HG03064 (cell line): ENCODE measurements at regions not wholly inside any gene's neighbourhood (a gene's known extent, or its start where the extent isn't known, plus 50 kb on each side); places are given as distances from the start of the nearest gene placed in this dataset.

Experiments
- ATAC-seq: cut with Tn5 transposase; IDR thresholded peaks from one replicate; pipeline ENCODE4 v1.9.1; 2021; ENCODE audit warnings: low read depth; ENCODE audit not compliant: unreplicated experiment

DNA sequence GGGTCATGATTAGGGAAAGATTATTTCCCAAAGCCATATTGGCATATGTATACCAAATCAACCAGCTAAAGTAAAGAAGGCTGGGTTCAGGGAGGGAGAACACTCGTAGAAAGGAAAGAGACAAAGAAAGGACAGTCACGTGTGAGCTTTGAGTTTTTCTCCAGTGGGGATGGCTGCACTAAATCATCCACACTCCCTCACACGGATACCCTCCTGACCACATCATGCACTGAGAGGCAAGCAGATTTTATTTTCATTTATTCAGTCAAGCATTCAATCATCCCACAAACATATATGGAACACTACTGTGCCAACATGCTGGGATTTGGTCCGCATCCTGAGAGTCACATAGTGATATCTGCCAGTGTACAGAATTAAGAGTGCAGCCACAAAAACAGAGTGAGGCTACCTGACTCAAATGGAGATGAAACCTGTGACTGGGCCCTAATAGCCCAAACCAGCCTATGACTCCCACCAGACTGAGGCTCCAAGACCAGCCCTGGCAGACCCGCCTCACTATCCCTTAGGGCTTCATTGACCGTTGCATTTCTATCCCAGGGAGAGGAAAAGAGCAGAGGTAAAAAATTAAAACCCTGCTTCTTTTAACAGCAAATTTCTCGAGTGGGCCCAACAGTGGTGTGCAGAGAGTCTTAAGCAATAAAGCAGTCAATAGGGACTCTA, 155.9 kb downstream of the BARHL2 start:
- ATAC-seq = no peak

DNA sequence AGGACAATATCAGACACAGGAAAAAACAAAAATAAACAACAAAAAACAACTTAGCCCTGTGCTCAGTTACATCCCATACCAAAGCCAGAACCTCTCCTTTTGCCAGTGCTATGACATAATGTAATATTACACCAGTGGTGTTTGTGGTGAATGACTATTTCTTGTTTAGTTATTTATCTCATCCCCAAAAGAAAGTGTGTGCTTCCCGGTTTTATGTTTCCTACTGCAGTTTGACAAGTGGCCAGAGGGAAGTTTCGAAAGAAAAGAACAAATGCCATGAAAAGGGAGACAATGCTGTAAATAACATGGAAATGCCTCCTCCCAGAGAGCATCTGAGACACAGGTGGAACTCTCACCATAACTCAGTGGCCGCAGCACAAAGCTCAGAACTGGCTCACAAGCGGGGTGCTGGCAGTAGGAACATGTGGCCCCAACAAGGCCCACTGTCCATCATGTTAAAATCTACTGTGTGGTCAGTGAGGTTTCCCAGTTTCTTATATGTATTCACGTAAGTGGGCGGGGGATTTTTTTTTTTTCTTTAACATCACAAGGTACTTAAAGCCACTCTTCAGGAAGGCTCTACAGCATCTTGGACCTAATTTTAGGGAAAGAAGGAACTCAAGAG, 158.2 kb downstream of the BARHL2 start:
- no peak for ATAC-seq

DNA sequence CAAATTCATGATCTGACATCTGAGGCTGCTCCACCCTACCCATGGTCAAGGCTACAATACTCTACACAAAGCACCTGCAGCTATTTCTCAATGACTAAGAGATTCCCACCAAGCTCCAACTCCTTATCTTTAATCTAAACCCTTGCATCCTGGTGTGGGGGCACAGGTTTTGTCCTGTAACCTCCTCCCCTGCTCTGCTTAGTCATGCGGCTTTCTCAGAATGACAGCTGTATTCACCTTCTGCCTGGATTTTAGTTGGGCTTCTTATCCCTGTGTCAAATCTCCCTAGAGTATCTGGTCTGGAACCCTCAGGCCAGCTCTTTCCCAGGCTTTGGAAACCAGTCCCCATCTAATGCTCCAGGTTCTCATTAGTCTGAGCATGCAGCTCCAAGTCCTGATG, 159.0 kb downstream of the BARHL2 start:
- ATAC-seq = no peak

DNA sequence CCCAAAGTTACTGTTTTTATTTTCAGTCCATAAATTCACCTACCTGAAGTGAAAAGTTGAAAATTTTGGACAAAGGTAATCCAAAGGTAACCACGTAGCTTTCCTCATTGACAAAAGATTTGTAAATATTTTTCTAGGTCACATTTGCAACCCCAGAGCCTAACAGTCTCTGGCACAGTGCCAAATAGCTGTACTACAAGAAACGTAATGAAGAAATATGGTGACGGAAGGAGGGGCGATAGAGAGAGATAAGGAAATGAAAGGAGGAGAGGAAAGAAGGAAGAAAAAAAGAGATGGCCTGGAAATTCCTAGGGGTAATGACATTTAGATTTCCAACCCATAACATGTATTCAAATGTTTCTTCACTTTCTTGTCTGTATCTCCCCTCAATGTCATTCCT, 159.4 kb downstream of the BARHL2 start:
- ATAC-seq = no peak

DNA sequence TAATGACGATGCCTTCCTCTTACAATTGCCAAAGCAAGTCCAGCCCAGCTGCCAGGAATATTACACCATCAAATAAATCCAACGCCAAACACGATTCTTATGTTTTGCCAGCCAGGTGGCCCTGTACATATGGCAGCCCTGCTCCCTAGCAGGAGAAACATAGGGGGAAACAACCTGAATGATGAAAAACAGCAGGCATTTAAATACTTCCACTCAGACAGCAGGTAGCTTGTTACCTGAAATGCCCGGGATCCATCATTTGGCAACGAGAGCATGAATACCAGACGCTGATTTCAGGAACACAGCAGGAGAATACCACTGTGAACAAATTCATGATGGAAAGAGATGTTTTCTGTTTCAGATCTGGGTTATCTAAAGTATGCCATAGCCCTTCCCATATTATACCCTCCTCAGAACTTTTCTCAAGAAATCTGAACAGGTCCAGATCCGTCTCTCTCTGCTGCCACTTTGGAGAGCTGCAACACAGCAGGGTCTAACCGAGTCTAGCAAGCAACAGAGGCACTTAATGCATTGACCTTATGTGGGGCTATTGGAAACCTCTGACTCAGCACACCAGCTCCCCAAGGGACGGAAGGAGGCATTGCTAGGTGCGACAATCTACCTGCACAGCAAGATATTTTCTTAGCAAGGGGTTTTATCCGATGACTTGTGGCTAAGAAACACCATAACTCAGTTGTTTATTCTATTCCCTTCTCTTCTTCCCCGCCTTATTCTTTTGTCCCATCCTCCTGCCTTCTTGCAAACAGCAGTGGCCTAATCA, 166.3 kb downstream of the BARHL2 start:
- ATAC-seq = no peak

DNA sequence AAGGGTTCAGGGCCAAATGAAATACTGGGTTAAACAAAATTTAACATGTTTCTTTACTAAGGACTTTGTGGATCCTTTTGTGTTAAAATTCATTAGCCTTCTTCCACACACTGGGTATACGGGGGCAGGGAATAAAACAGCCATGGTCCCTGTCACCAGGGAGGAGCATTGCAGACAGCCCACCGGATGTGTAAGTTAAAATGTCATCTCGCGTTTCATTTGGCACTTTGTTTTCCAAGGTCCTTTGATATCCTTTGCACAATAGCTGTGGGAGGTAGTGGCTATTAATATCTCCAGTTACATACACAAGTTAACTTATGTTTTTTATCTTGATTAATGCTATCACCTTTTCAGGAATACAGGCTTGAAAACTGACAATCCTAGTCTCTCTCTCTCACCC, 172.7 kb downstream of the BARHL2 start:
- no peak for ATAC-seq

DNA sequence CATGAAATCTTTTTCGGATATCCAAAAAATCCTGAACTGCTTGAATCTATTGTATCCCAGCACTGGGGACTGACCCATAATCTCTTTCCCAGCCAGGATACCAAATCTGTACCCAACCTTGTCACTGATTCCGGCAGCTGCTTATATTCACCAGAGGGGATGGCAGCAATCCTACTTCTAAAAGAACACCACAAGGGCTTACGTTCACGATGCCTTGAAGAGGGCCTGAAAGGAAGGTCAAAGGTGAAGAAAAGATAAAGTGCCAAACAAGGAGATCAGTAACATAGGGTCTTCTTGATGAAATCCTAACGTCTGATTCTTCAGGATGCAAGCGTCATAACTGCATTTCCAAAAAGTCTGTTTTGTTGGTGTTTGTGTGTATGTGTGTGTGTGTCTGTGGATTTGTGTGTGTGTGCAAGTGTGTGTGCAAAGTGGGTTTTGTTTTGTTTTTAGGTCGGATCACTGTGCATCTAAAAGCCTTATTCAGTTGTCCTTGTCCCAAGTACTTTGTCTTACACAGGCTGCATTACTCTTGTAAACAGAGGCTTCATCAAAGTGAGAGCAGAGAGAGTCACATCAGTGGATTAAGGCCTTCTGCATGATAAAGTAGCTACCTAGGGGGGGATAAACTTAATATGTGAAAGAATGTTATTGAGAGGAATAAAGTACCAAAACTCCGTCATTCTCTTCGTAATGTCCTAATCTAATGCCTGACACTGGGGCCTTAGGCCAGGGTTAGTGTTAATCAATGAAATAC, 179.3 kb downstream of the BARHL2 start:
- ATAC-seq = no peak

DNA sequence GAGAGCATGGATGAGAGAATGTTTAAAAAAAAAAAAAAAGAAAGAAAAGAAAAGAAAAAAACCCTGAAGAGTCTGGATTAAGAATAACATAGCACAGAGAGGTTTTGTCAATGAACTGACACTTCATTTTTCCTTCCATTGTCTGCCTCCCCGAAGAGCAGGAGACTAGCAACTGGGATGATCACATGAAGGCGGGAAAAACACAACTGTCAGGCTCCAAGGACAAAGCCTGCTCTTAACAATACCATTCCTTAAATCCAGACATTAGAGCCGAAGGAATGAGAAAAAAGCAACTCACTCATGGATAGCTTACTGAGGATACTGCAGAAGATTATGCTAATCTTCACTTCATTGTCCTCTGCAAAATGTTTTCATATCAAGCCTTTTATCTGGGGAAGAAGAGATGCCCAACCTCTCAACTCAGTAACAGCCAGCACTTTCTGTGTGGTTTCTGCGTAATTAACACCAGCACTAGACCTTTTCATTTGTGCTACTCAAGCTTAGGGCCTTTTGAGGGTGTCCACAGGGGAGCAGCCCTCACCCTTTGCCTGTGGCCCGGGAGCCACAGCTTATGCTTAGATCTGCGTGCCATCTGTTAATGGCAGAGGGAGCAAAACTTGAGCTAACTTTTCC, 182.3 kb downstream of the BARHL2 start:
- ATAC-seq = no peak

DNA sequence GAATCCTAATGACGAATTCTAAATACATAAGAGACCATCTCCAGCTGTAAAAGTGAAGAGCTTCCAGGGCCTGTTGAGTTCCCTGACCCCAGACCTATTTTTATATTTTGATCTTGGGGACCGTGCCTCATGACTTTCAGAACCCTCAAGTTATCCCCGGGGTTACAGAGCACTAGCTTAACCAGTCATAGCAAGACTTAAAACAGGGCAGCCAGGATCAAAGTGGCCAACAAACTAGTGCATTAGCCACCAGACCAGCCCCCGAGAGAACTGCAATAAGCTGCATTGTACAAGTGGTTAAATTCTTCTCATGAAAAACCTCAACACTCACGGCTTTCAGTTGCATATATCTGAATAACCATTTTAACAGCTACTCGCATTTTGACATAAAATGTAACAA, 183.0 kb downstream of the BARHL2 start:
- ATAC-seq = no peak

DNA sequence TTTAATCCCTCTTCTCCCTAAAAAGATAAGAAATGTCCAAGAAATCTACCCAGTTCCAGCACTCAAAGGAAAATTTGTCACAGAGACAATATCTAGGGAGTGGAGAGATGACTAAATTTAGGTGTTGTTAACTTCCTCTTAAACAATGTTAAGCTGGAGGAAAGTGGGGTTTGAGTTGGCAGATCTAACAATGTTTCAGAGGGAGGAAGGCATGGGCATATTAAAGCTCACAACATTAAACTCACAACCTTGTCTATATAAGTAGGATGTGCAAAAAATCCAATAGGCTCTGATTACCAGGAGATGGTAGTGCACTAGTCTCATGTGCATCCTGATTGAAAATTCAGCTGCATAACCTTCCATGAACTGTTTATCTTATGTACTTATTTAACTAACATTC, 190.1 kb downstream of the BARHL2 start:
- ATAC-seq = no peak

DNA sequence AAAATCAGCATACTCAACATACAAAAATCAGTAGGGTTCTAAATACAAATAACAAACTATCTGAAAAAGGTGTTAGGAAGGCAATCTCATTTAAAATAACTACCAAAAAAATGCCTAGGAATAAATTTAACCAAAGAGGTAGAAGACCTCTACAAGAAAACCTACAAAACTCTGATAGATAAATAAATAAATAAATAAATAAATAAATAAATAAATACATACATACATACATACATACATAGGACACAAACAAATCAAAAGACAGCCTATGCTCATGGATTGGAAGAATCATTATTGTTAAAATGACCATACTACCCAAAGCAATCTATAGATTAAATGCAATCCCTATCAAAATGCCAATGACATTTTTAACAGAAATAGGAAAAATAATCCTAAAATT, 194.7 kb downstream of the BARHL2 start:
- no peak for ATAC-seq

DNA sequence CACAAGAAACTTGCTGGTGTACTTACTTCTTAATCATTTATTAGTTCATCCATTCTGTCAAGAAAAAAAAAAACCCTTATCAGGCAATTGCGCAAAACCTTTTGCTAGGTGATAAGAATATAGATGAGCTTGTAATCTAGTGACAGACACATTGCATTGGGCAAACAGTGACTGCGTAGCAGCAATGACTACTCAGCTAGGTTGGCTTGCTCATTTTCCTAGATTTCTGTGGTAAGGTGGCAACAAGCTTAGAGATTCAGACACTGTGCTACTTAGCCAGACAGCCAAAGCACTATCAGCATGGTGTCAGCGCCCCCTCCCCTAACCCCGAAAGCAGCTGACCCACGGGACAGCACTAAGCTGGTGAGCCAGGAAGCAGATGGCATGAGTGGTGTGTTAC, 203.1 kb downstream of the BARHL2 start:
- no peak for ATAC-seq

DNA sequence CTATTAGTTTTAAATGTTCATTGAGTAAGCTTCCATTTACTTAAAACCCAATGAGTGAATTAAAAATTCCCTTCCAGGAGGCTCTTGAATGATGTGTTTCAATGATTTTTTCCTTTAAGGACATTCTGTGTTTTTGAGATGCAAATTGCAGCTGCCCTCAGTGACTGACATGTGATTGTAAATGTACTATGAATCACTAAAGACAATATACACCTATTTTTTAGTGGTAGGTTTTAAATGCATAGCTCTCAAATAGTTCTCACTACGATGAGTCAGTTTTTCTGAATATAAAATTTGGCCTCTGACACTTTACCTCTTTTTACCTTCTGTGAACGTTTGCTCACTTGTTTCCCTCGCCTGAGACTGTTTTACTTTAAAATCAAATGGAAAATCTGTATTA, 204.7 kb downstream of the BARHL2 start:
- ATAC-seq = no peak

DNA sequence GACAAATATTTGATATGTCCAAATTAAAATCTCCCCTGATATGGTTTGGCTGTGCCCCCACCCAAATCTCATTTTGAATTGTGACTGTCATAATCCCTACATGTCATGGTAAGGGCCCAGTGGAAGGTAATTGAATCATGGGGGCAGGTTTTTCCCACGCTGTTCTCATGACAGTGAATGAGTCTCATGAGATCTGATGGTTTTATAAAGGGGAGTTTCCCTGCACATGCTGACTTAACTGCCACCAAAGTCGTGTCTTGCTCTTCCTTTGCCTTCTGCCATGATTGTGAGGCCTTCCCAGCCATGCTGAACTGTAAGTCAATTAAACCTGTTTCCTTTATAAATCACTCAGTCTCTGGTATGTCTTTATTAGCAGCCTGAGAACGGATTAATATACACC, 207.0 kb downstream of the BARHL2 start:
- no peak for ATAC-seq

DNA sequence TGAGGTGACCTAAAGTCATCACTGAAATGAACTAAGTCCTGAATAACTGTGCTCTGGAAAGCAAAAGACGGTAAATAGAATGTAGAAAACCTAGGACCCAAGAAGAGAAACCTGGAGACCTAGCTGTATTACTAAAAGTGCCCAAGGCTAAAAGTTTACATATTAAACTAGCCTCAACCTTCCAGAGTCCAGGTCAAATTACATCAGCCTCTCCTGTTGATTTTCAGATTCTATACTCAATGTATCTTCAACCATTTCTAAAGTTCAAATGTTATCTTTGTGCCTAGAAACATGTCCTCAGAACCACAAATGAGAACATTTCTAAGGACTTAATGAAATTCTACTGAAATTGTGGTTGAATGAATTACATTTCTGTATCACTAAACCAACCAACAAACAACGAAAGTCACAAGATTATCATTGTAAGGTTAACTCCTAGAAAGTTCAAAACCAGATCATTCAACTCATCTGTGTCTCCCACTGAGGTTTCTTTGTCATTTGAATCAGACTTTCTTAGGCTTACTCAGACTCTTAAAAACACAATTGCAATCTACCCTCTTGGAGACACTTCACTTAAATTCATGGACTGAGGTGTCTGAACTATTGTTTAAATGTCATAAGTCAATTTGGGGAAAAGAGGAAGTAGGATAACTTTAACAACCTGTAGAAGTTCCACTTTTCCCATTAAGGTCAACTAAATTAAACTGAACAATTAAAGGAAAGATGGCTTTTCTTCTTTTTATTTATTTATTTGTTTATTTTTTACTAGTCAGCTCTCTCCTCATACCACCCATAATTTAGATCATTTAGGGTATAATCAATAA, 207.7 kb downstream of the BARHL2 start:
- no peak for ATAC-seq

DNA sequence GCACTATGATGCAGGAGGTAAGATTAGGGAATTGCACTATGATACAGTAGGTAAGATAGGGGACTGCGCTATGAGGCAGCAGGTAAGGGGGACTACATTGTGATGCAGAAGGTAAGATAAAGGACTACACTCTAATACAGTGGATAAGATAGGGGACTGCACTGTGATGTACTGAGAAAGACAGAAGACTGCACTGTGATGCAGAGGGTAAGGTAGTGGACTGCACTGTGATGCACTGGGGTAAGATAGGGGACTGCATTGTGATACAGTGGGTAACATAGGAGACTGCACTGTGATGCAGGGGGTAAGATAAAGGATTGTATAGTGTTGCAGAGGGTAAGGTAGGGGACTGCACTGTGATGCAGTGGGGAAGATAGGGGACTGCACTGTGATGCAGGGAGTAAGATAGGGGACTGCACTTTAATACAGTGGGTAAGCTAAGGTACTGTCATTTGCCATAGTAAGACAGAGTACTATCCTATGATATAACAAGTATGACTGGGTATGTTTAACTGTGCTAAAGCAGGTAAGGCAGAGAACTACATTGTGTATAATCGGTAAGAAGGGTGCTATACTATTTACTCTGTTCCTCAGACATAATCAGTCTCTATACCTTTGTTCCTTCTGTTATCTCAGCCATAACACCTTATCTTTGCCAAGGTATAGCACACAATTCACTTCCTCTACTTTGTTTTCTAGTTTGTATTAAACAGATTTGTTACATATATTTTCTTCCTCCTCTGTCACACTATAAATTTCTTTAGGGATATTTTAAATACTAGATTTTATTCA, 208.5 kb downstream of the BARHL2 start:
- ATAC-seq = no peak

DNA sequence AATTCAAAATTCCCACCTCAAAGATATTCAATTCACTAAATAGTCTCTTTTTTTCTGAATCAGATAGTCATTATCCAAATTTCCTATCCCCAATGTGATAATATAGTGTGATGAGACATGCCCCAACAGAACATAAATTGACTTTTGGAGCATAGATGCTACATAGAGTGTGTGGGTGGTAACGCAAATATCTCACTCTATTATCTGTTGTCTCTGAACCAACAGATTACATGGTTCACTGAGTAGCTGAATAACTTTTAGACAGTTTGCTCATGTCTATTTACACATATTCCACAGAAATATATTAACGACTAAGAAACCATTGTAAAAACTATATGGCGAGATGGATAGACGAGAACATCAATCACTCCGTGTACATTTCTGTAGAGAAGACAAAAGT, 209.9 kb downstream of the BARHL2 start:
- no peak for ATAC-seq

DNA sequence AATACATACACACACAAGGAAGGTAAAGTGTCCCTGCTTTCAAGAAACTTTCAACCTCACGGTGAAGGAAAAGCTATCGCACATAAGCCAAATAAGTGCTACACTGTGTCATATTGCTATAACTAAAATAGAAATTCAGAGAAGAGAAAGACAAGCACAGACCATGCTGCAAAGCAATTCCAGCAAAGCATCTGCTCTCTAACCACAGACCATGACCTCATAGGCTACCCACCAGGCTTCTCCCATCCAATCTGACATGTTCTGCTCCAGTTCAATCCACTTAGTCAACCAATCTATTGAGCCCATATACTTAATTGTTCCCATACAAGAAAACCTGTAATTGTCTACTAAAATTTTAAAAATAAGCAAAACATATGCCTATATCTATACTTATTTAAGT, 211.3 kb downstream of the BARHL2 start:
- no peak for ATAC-seq

DNA sequence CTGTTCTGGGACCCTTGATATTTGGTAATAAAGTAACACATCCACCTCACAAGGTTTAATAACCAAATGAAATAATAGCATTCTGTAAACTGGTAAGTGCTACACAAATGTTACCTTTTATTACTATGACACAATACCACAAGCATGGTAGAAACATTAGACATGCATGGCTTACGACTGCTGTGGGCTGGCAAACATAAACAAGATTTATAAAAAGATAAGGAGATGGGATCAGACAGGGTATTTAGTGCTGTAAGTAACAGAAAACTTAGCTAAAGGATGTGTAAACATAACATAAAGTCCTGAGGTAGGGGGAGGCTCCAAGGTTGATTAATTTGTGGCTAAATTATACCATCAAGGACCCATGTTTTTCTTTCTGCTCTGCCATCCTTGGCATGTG, 212.6 kb downstream of the BARHL2 start:
- ATAC-seq = no peak
